H1 (cell line): ENCODE measurements at regions not wholly inside any gene's neighbourhood (a gene's known extent, or its start where the extent isn't known, plus 50 kb on each side); places are given as distances from the start of the nearest gene placed in this dataset.

ENCODE experiments used
- ATF2 ChIP-seq: IDR thresholded peaks from 2 replicates; pipeline ENCODE4 v1.6.1; 2012; ENCODE audit warnings: low read length, inconsistent platforms
- BCL11A ChIP-seq, 2 experiments: IDR thresholded peaks; one replicate each; pipeline ENCODE4 v1.6.1; 2011; ENCODE audit warnings: low read depth in 2 of 2, low read length in 2 of 2, mild to moderate bottlenecking in 2 of 2
- CBX5 ChIP-seq: fragments of 300-800, 300-1000 bp; sonication (generic); IDR thresholded peaks from 2 replicates; pipeline ENCODE4 v1.7.1; 2016; ENCODE audit warnings: antibody characterized with exemption, low read length, low read depth
- CHD2 ChIP-seq: IDR thresholded peaks from 2 replicates; pipeline ENCODE4 v1.6.1; 2012; ENCODE audit warnings: low read length, improper control_type of control experiment
- CTCF ChIP-seq, 3 experiments: IDR thresholded peaks; 1 replicate in 2 of 3; 2 replicates in 1 of 3; pipeline versions ENCODE4 v1.5.1 to v1.6.1; 2011; ENCODE audit warnings: low read length in 3 of 3, mild to moderate bottlenecking in 3 of 3, inconsistent platforms in 2 of 3, low read depth in 1 of 3, moderate library complexity in 1 of 3; ENCODE audit not compliant: insufficient read depth in 1 of 3; ENCODE audit errors: control extremely low read depth in 1 of 3
- EZH2 ChIP-seq: fragments of 200-600 bp; sonication (generic); IDR thresholded peaks from 2 replicates; pipeline ENCODE4 v1.7.1; 2012; ENCODE audit warnings: low read depth, mild to moderate bottlenecking, moderate library complexity, low read length, inconsistent platforms; ENCODE audit not compliant: severe bottlenecking
- NRF1 ChIP-seq: IDR thresholded peaks from 2 replicates; pipeline ENCODE4 v1.6.1; 2011; ENCODE audit warnings: mild to moderate bottlenecking, low read depth, low read length, improper control_type of control experiment
- POLR2A ChIP-seq, 2 experiments: IDR thresholded peaks; 1 replicate in 1 of 2; 2 replicates in 1 of 2; pipeline ENCODE4 v1.6.1; 2011; ENCODE audit warnings: low read depth in 2 of 2, low read length in 2 of 2, mild to moderate bottlenecking in 2 of 2; ENCODE audit errors: control extremely low read depth in 1 of 2
- POLR2AphosphoS5 ChIP-seq: IDR thresholded peaks from 2 replicates; pipeline ENCODE4 v1.6.1; 2011; ENCODE audit warnings: low read depth, low read length
- RFX5 ChIP-seq: IDR thresholded peaks from 2 replicates; pipeline ENCODE4 v1.6.1; 2011; ENCODE audit warnings: low read depth, low read length, improper control_type of control experiment, borderline replicate concordance
- SP1 ChIP-seq: IDR thresholded peaks from 2 replicates; pipeline ENCODE4 v1.6.1; 2011; ENCODE audit warnings: low read depth, low read length
- TCF12 ChIP-seq: IDR thresholded peaks from 2 replicates; pipeline ENCODE4 v1.6.1; 2011; ENCODE audit warnings: low read depth, mild to moderate bottlenecking, low read length
- TEAD4 ChIP-seq: IDR thresholded peaks from 2 replicates; pipeline ENCODE4 v1.6.1; 2012; ENCODE audit warnings: low read depth, low read length, inconsistent platforms, mixed read lengths

- no peak for TF ChIP-seq CBX5
- no peak for TF ChIP-seq TEAD4
- no peak for TF ChIP-seq POLR2AphosphoS5
- no peak for TF ChIP-seq CTCF (IDR thresholded peaks at IDR 0.05; ENCODE audit: control extremely low read depth in 1 of 3, insufficient read depth in 1 of 3, low read depth in 1 of 3, low read length in 3 of 3)
- TF ChIP-seq POLR2A (IDR thresholded peaks at IDR 0.05; ENCODE audit: control extremely low read depth in 1 of 2, low read depth in 2 of 2, low read length in 2 of 2): no peak
- no peak for TF ChIP-seq SP1
- no peak for TF ChIP-seq ATF2
- no peak for TF ChIP-seq NRF1
- TF ChIP-seq CHD2: no peak
- no peak for TF ChIP-seq EZH2
- no peak for TF ChIP-seq TCF12
- TF ChIP-seq RFX5: no peak
- TF ChIP-seq BCL11A (IDR thresholded peaks at IDR 0.05; ENCODE audit: low read depth in 2 of 2, low read length in 2 of 2): no peak
Observed at GRCh38 chr15:98331676-98332075, 316.7 kb upstream of the IGF1R start.
